ENCODE measurements at regions not wholly inside any gene's neighbourhood (a gene's known extent, or its start where the extent isn't known, plus 50 kb on each side); places are given as distances from the start of the nearest gene placed in this dataset.

GRCh38 chr10:33716501-33717267, 382.2 kb upstream of the NRP1 start:
- no peaks in the 10 kb centered on the region for H3K36me3 ChIP-seq (ENCODE audit: insufficient read depth, low read length, poor library complexity, severe bottlenecking)
- H3K4me3 ChIP-seq (ENCODE audit: low read depth, low read length, poor library complexity, severe bottlenecking), result no peak overlapping the region
- no TSS peak for BruUV-seq (replicated peaks)
- intact Hi-C loops (cut with micrococcal nuclease; ENCODE audit: unreplicated experiment), result loop anchor here (2.0 kb wide), 1 partner anchor 74 kb away; no protein-coding TSS in a partner anchor
- H3K4me1 ChIP-seq (ENCODE audit: insufficient read depth, low read length, poor library complexity, severe bottlenecking), result no peaks in the 10 kb centered on the region
- ChIA-PET POLR2A (ENCODE audit: low non-redundant PET) (no interaction called here), CTCF (no interaction called here)
- H3K27me3 ChIP-seq (replicated peaks; ENCODE audit: insufficient read depth, low read depth, low read length, poor library complexity), result no peaks in the 10 kb centered on the region
- no peak overlapping the region for H3K27ac ChIP-seq (ENCODE audit: low read depth, low read length, poor library complexity, severe bottlenecking)
- no peaks in the 10 kb centered on the region for H3K9me3 ChIP-seq (ENCODE audit: low read depth, low read length, poor library complexity, severe bottlenecking)
- TF ChIP-seq CTCF (conservative IDR thresholded peaks at IDR 0.05; ENCODE audit: low read depth, low read length) (no peak), EZH2 (IDR thresholded peaks at IDR 0.05; ENCODE audit: borderline replicate concordance, low read depth, low read length, poor library complexity, severe bottlenecking) (no peak)
- DNase-seq (ENCODE audit: low spot score), result no peak

DNA sequence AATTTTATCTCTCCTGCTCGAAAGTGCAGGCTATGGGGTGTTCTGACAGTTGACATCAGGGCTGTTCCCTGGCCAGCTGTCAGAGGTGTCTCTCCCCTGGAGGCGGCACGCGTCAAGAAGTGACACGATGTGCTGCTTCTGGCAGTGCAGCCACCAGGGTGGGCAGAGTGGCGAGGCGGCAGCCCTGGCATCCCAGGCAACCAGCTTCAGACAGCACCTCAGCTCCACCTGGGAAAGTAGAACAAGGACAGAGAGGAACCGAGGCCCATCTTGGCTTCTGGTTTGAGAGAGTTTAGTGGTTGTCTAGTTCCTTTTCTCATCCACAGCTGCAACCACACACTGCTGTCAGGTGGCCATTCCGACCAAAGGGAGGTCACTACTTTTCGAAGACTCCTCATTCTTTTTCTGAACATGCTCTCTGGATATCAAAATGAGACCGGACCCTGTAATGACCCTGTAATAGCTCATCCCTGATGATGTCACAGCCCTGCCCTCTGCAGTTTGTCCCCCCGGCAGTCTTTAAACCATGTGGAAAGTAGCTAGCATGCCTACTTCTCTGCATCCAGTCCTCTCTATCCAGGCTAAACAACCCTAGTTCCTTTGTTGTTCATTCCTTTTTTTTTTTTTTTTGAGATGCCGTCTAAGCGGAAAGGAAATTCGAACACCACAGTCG, 381.0 kb upstream of the NRP1 start:
- no peak for DNase-seq (ENCODE audit: low spot score)
- no peaks in the 10 kb centered on the region for H3K27me3 ChIP-seq (replicated peaks; ENCODE audit: insufficient read depth, low read depth, low read length, poor library complexity)
- no TSS peak for BruUV-seq (replicated peaks)
- no peaks in the 10 kb centered on the region for H3K9me3 ChIP-seq (ENCODE audit: low read depth, low read length, poor library complexity, severe bottlenecking)
- TF ChIP-seq CTCF (conservative IDR thresholded peaks at IDR 0.05; ENCODE audit: low read depth, low read length), result no peak
- no peak for TF ChIP-seq EZH2 (IDR thresholded peaks at IDR 0.05; ENCODE audit: borderline replicate concordance, low read depth, low read length, poor library complexity, severe bottlenecking)
- H3K36me3 ChIP-seq (ENCODE audit: insufficient read depth, low read length, poor library complexity, severe bottlenecking), result no peaks in the 10 kb centered on the region
- intact Hi-C loops (cut with micrococcal nuclease; ENCODE audit: unreplicated experiment), result no loop called here
- H3K27ac ChIP-seq (ENCODE audit: low read depth, low read length, poor library complexity, severe bottlenecking), result no peak overlapping the region
- POLR2A ChIA-PET (ENCODE audit: low non-redundant PET), result no interaction called here
- CTCF ChIA-PET, result no interaction called here
- no peaks in the 10 kb centered on the region for H3K4me1 ChIP-seq (ENCODE audit: insufficient read depth, low read length, poor library complexity, severe bottlenecking)
- no peak overlapping the region for H3K4me3 ChIP-seq (ENCODE audit: low read depth, low read length, poor library complexity, severe bottlenecking)

DNA sequence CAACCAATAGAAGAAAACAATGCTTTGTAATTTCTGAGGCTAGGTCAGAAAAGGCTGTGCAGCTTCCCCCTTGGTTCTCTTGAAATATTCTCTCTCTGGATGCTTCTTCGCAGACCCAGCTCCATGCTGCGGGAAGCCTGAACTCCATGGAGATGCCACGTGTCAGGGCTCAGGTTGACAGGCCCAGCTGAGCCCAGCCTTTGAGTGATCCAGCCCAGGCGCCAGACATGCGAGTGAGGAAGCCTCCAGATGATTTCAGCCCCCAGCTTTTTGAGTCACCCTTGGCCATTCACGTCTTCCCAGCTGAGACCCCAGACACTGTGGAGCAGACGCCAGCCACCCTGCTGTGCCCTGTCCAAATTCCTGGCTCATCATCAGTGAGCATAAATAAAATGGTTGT, 378.4 kb upstream of the NRP1 start:
- Histone ChIP-seq H3K27me3 (replicated peaks; ENCODE audit: insufficient read depth, low read depth, low read length, poor library complexity) (no peaks in the 10 kb centered on the region), H3K9me3 (ENCODE audit: low read depth, low read length, poor library complexity, severe bottlenecking) (no peaks in the 10 kb centered on the region), H3K27ac (ENCODE audit: low read depth, low read length, poor library complexity, severe bottlenecking) (no peak overlapping the region), H3K4me1 (ENCODE audit: insufficient read depth, low read length, poor library complexity, severe bottlenecking) (no peaks in the 10 kb centered on the region), H3K36me3 (ENCODE audit: insufficient read depth, low read length, poor library complexity, severe bottlenecking) (no peaks in the 10 kb centered on the region), H3K4me3 (ENCODE audit: low read depth, low read length, poor library complexity, severe bottlenecking) (no peak overlapping the region)
- intact Hi-C loops (cut with micrococcal nuclease; ENCODE audit: unreplicated experiment), result no loop called here
- no TSS peak for BruUV-seq (replicated peaks)
- POLR2A ChIA-PET (ENCODE audit: low non-redundant PET), result no interaction called here
- CTCF ChIA-PET, result no interaction called here
- DNase-seq (ENCODE audit: low spot score), result no peak
- TF ChIP-seq CTCF (conservative IDR thresholded peaks at IDR 0.05; ENCODE audit: low read depth, low read length) (no peak), EZH2 (IDR thresholded peaks at IDR 0.05; ENCODE audit: borderline replicate concordance, low read depth, low read length, poor library complexity, severe bottlenecking) (no peak)
